CD1c-positive myeloid dendritic cell (primary cell): ENCODE measurements at regions not wholly inside any gene's neighbourhood (a gene's known extent, or its start where the extent isn't known, plus 50 kb on each side); places are given as distances from the start of the nearest gene placed in this dataset.

ENCODE experiments used
- DNase-seq: peaks from one replicate; pipeline ENCODE4 v3.0.0-alpha.2; 2016; ENCODE audit errors: extremely low spot score

DNA sequence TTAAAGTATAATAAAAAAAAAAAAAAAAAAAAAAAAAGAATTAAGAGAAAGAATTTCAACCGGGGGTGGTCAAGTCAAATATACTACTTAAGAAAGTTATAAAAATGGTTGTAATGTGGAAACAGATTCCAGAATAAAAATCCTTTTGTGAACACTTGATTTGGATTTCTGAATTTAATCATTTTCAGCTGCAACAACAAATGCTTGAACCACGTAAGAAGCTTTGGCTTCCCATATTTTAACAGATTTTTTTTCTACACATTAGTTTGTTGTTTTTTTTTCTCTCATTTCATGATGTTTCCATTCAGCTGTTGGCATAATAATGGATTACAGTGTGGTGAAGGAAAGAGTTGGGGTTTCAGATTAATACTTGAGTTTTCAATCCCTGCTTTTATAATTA lies 137.3 kb upstream of the AGR3 start:
- no peak for DNase-seq

DNA sequence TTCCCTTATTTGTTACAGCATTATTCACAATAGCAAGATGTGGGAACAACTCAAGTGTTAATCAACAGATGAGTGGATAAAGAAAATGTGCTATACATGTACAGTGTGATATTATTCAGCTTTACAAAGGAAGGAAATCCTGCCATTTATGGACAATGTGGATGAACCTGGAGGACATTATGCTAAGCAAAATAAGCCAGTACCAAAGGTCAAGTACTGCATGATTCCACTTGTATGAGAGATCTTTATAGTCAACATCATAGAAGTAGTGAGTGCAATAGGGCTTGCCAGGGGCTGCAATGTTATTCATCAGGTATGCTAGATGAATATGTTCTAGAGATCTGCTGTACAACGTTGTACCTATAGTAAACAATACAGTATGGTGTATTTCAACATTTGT lies 138.5 kb upstream of the AGR3 start:
- no peak for DNase-seq

GRCh38 chr7:17021205-17021604 lies 139.4 kb upstream of the AGR3 start:
- no peak for DNase-seq

GRCh38 chr7:17022920-17023319 lies 141.1 kb upstream of the AGR3 start:
- no peak for DNase-seq

DNA sequence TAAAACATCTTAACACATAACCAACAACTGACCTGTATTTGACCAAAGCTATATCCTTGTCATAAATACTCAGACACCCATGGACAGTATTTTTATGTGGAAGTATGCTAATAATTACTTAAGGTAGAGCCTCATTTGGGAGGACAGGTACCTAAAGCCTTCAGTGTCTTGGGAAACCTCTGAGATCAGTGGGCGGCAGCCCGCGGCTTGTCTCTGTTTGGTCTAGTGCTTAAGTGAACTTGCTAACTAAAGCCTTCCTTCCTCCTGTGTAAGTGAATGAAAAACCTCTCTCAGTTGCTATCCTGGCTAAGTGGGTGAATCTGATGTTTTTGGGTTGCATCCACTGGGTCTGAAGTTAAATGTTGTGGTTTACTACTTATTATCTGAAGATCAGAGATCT lies 144.5 kb upstream of the AGR3 start:
- no peak for DNase-seq

DNA sequence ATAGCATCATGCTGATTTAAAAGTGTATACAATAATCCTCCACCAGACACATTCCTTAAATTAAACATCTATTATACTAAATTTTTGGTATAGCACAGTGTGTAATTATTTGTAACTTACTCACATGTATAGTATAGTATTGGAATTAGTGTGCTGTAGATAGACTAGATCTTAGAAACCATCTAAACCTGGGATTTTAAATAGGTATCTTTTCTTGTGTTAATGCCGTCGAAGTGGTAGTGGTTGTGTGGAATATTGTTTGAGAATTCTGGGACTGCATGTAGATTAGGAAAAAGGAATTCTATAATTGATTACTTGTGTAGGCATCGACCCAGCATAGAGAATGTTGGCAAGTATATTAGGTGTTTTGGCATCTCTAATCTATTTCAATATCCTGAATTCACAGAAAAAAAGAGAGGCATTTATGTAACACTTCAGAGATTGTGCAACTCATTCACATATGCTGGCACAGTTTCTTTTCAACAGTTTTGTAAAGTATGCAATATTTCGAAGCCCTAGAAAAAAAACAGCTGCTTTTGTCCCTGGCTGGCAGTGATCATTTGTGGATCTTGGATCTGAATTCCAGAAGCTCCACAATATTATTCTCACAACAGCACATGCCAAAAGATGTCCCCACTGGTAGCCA lies 145.5 kb upstream of the AGR3 start:
- DNase-seq = peak; percentile 15

GRCh38 chr7:17027789-17028152 lies 146.0 kb upstream of the AGR3 start:
- no peak for DNase-seq

- peak; percentile 43 for DNase-seq
Measured at GRCh38 chr7:17029150-17029549, 147.4 kb upstream of the AGR3 start.

- peak; percentile 67 for DNase-seq
Measured at GRCh38 chr7:17030559-17030958, 148.8 kb upstream of the AGR3 start.

DNA sequence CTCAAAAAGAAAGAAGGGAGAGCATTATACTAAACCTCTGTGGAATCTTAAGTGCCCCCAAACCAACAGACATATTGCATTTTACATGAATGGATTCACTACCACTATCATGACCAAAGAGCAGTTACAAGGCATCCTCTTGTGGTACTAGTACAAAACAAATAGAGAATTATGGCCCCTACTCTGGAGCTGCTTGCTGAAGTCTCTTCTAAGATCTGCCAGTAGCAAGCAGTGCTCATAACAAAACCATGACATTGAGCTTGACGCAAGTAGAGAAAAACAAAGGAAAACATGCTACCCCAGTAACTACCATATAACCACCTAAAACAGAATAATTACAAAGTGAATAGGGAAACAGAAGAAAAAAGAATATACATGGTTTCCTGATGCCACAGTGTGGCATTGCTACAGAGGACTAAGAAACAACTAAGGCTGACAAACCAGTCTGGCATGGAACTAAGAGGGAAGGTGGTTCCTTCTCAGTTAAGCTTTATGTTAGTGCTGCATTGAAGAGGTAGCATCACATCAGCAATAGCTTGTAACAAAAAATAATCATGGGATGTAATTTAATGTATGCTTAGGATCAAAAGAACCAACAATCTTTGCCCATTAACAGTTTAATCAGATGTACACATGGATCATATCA lies 150.2 kb upstream of the AGR3 start:
- DNase-seq = no peak

DNA sequence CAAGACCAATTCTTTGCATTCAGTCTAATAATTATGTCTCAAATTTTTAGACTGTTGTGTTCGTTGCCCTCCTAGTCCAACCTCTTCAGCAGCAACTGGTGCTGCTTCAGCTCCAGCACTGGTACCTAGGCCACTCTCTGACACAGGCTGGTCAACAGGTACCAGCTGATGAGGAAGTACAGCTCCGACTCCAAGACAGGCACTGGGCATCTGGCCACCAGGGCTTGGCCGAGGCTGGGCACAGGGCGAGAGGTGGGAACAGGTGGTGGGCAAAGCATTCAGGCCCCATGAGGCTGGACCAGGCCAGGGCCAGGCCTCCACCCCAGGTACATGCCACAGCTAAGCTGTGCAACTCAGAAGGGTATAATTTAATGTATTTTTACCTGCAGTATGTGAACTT lies 151.5 kb upstream of the AGR3 start:
- DNase-seq = no peak

DNA sequence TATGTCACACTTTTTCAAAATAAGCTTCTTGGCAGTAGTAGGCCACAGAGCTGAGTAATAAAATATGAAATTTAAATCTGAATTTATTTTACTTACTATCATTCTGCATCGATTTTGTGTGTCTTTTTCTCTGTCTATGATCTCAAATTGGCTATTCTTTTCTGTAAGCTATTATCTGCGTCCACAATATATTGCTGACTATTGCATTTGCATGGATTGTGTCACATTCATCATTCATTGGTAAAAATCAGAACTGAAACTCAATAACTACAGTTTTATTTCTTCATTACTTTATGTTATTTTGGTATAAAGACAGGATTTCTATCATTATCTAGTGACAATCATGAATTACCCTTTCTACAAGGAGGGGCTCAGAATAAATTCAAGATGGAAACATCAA lies 154.8 kb upstream of the AGR3 start:
- no peak for DNase-seq

GRCh38 chr7:17037356-17037755 lies 155.6 kb upstream of the AGR3 start:
- no peak for DNase-seq

DNA sequence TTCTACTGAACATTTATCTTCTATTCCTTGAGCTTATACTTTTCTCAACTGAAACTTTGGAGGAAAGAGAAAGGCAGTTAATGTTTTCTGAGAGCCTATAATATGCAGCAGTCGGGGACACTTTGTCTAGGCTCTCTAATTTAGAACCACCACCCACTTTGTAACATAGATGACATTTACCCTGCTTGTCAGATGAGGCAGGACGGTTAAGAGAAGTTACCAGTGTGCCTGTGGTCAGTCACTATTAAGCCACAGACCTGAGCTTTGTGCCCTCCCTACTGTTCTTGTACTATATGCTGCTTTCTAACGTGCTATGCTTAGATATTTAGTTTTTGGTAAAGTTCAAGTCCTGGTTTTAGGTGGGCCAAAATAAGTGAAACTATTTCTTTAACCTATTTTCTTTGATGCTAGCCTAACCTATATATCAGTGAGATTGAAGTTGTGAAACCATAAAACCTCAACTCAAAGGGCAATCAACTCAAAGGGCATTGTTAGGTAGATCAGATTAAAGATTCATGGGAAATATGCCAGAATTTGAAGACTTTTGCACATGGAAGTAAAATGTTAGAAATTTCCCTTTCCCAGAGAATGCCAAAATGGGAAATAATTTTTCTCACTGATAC lies 156.5 kb upstream of the AGR3 start:
- DNase-seq = peak; percentile 43

DNA sequence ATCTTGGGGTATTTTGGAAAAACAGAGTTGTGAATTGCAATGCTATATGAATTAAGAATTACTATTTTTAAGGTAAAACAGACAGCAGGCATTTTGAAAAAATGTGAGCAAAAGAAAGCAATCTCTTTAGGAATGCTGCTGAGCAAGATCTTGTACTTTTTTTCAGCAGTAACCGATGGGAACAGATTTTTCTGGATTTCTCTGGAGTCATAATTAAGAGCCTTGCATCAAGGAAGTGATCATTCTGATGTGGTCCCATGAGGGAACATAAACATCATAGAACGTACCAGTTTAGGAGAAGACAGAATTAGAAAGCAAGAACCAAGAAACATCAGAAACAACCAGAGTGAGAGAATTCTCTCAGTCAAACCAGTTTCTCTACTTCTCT lies 157.0 kb upstream of the AGR3 start:
- DNase-seq = peak; percentile 15

GRCh38 chr7:17039372-17039771 lies 157.6 kb upstream of the AGR3 start:
- DNase-seq = no peak

DNA sequence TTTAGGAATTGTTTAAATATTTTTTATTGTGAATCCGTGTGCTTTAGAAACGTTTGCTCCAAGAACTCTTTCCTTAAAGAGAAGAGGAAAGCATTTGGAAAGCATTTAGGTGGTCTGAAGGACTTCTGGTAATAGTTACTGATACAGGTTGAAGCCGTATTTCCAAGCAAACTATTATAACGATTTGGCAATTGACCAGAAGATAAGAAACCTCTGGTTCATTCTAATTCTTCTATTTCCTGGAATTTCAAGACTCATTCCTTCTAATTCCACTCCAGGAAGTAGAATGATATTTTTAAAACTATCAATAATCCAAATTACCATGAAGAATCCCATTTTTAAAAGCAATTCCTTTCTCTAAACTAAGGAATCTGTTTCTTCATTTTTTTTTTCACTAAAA lies 158.9 kb upstream of the AGR3 start:
- no peak for DNase-seq

GRCh38 chr7:17041324-17041723 lies 159.5 kb upstream of the AGR3 start:
- DNase-seq = peak; percentile 92

DNA sequence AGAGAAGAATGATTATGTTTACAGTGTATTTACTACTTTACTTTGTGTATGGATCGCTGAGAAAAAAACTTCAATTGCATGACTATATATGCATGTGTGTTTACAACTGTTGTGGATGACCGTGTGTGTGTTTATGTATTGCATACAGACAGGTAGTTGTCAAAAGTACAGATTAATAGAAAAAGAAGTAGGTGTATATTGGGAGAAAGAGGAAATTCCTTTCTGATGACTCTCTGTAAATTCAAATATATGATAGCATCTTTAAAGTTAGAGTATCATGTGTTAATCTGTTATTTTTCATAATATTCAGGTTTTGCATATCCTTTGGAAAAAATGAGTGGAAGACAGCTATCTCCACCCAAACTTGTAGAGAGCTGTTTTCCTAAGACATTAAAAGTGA lies 160.4 kb upstream of the AGR3 start:
- DNase-seq = peak; percentile 28

- DNase-seq = peak; percentile 57
Measured at GRCh38 chr7:17043012-17043877, 161.5 kb upstream of the AGR3 start.

- no peak for DNase-seq
Measured at GRCh38 chr7:17044396-17044795, 162.6 kb upstream of the AGR3 start.

GRCh38 chr7:17044861-17045260 lies 163.1 kb upstream of the AGR3 start:
- peak; percentile 49 for DNase-seq

DNA sequence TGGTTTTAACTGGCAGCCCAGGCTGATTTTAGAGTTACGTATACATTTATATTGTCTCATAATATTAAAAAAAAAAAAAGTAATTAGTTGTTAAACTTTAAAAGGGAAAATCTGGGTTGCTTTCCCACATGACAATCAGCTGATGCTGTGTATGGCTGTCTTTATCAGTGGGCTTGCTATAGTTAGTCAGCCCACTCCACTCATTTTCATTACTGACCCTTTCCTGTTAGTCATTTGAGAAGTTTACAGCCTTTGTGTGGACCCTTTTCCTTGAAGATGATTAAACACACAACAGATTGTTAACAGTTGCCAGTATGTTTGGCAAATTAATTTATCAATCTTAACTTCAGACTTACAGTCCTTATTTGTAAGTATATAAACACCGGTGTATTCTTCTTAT lies 164.5 kb upstream of the AGR3 start:
- DNase-seq = no peak
